ENCODE measurements at regions not wholly inside any gene's neighbourhood (a gene's known extent, or its start where the extent isn't known, plus 50 kb on each side); places are given as distances from the start of the nearest gene placed in this dataset.

DNA sequence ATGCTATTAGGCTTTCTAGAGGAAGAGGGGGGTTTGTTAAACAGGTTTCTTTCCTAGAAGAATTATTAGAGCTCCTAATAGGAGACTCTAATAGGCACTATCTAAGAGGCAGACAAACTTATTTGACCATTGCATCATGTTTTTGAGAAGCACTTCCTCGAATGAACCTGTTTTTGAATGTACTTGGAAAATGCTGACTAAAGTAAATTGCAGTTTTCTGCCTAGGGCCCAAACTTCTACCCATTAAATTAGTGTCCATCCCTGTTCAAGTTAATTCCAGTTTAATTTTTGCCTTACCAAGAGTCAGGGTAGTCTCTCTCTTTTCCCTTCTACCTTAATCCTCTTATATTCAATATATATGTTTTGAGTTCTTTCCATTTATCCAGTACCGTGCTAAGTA lies 1029.6 kb downstream of the TTLL7 start:
- DNase-seq, result no peak
- H3K36me3 ChIP-seq, result no peaks in the 10 kb centered on the region
- no peak overlapping the region for H3K4me3 ChIP-seq
- no peaks in the 10 kb centered on the region for H3K27me3 ChIP-seq (ENCODE audit: low read depth)
- TF ChIP-seq, protein P1, sequence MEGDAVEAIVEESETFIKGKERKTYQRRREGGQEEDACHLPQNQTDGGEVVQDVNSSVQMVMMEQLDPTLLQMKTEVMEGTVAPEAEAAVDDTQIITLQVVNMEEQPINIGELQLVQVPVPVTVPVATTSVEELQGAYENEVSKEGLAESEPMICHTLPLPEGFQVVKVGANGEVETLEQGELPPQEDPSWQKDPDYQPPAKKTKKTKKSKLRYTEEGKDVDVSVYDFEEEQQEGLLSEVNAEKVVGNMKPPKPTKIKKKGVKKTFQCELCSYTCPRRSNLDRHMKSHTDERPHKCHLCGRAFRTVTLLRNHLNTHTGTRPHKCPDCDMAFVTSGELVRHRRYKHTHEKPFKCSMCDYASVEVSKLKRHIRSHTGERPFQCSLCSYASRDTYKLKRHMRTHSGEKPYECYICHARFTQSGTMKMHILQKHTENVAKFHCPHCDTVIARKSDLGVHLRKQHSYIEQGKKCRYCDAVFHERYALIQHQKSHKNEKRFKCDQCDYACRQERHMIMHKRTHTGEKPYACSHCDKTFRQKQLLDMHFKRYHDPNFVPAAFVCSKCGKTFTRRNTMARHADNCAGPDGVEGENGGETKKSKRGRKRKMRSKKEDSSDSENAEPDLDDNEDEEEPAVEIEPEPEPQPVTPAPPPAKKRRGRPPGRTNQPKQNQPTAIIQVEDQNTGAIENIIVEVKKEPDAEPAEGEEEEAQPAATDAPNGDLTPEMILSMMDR (IDR thresholded peaks at IDR 0.05), result no peak
- intact Hi-C loops (cut with DNase I), result no loop called here
- H3K9me3 ChIP-seq, result no peaks in the 10 kb centered on the region
- no peak for ATAC-seq
- no peak overlapping the region for H3K27ac ChIP-seq
- H3K4me1 ChIP-seq, result no peaks in the 10 kb centered on the region

DNA sequence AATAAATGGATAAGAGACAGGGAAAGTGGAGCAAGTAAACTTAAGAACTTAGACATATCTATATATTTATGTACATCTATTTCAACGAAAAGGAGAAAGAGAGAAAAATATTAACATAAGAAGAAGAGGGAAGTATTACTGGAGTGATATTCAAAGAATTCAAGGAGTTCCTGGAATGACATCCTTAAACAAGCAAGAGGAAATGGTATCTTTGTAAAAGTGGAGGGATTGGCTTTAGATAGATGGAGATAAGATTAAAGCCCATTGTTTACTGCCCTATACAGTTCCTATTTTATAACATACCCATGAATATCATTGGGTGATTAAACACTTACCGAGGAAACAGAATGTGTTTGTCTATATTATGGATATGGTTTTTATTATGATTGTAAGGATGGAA lies 1036.3 kb downstream of the TTLL7 start:
- TF ChIP-seq, protein P1 (IDR thresholded peaks at IDR 0.05), result no peak
- H3K27me3 ChIP-seq (ENCODE audit: low read depth), result no peaks in the 10 kb centered on the region

DNA sequence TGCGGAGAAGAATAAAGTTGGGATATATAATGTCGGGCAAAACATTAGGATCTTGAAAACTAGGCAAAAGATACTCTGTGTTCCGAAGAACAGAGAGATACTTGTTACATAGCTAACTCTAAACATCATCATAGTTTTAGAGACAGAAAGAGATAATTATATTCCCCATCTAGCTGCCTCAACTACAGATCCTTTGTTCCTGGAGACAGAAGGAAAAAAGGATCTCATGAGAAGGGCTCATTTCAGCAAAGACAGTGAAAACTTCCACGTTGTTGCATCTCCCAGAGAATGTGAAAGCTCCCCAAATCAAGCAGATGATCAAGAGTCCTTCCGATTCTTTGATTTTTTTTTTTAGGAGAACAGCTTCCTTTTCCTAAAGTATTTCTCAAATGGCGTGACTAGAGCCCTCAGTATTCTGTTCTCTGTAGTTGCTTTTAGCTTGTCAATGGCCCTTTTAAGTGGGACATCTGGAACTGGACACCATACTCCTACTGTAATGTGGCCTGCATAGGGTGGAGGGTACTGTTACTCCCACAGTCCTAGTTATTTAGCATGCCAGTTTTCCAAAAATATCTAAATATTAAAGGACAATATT lies 1048.2 kb downstream of the TTLL7 start:
- H3K27ac ChIP-seq, result no peak overlapping the region
- ATAC-seq (no peak), DNase-seq (no peak)
- intact Hi-C loops (cut with DNase I), result no loop called here
- H3K36me3 ChIP-seq, result no peaks in the 10 kb centered on the region
- TF ChIP-seq, protein P1 (IDR thresholded peaks at IDR 0.05), result no peak
- H3K27me3 ChIP-seq (ENCODE audit: low read depth), result no peaks in the 10 kb centered on the region
- H3K4me3 ChIP-seq, result no peak overlapping the region
- H3K9me3 ChIP-seq, result no peaks in the 10 kb centered on the region
- H3K4me1 ChIP-seq, result no peaks in the 10 kb centered on the region

More for the DNA sequence above, 1036.3 kb downstream of the TTLL7 start:
- H3K4me3 ChIP-seq, result no peak overlapping the region
- no peaks in the 10 kb centered on the region for H3K4me1 ChIP-seq
- intact Hi-C loops (cut with DNase I), result no loop called here
- H3K27ac ChIP-seq, result no peak overlapping the region
- H3K9me3 ChIP-seq, result no peaks in the 10 kb centered on the region
- no peak for ATAC-seq
- H3K36me3 ChIP-seq, result no peaks in the 10 kb centered on the region
- no peak for DNase-seq

DNA sequence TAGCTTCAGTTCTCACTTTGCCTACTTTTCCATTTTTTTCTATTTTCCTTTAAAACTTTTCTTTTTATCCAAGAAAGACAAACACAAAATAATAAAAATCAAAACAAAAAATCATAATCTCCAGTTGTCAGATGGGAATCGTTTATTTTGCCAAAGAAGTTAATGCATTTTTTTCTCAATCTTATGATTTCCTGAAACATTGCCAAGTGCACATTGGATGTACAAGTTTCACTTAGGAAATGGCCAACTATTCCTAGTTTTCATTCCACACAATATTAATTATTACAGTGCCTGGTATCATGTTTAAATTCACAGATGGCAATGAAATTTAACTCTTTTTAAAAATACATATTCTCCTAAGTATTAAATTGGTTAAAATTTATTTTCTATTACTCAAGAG lies 1050.5 kb downstream of the TTLL7 start:
- no peak for ATAC-seq
- Histone ChIP-seq H3K27me3 (ENCODE audit: low read depth) (no peaks in the 10 kb centered on the region), H3K27ac (no peak overlapping the region), H3K36me3 (no peaks in the 10 kb centered on the region), H3K4me1 (no peaks in the 10 kb centered on the region), H3K4me3 (no peak overlapping the region), H3K9me3 (no peaks in the 10 kb centered on the region)
- intact Hi-C loops (cut with DNase I), result no loop called here
- DNase-seq, result no peak
- TF ChIP-seq, protein P1 (IDR thresholded peaks at IDR 0.05), result no peak

DNA sequence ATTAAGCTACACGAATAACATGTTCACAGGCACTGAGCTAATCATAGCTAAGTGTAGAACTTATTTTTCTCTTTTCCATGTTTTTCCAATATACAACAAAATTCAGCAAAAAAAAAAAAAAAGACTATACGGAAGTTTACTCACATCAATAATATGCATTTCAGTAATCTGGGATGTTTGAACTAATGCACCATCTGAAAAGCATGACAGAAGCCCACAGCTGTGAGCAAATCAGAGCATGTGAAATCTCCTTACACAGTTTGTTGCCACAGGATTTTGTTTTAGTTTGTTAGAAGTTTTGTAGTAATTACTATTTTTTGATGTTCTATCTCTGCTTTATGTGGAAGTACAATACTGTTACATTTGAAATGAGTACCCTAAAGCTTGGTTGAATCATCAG lies 1051.7 kb downstream of the TTLL7 start:
- Histone ChIP-seq H3K27me3 (ENCODE audit: low read depth) (no peaks in the 10 kb centered on the region), H3K9me3 (no peaks in the 10 kb centered on the region), H3K4me1 (no peaks in the 10 kb centered on the region), H3K27ac (no peak overlapping the region), H3K36me3 (no peaks in the 10 kb centered on the region), H3K4me3 (no peak overlapping the region)
- DNase-seq (no peak), ATAC-seq (no peak)
- TF ChIP-seq, protein P1 (IDR thresholded peaks at IDR 0.05), result no peak
- intact Hi-C loops (cut with DNase I), result no loop called here
